Suppressor macrophage treated with lipopolysaccharide for 4 hours (primary cell): ENCODE measurements at regions not wholly inside any gene's neighbourhood (a gene's known extent, or its start where the extent isn't known, plus 50 kb on each side); places are given as distances from the start of the nearest gene placed in this dataset.
"Not testable (repeated sequence)": the region's sequence is repeated elsewhere in the genome, so short reads cannot be mapped to it uniquely, and the experiment has no call there.

Experiments
- DNase-seq: peaks from one replicate; pipeline ENCODE4 v3.0.0-alpha.2; 2020

GRCh38 chr10:46204482-46205102 is 82.2 kb upstream of the ANTXRL start:
- DNase-seq: not testable (repeated sequence)

- not testable (repeated sequence) for DNase-seq
Measured at GRCh38 chr10:46210427-46210826, 76.4 kb upstream of the ANTXRL start.

GRCh38 chr10:46215426-46215825 is 71.4 kb upstream of the ANTXRL start:
- no peak for DNase-seq

- DNase-seq: no peak
Measured at GRCh38 chr10:46216003-46216634, 70.7 kb upstream of the ANTXRL start.

- DNase-seq: peak; percentile 45
Measured at GRCh38 chr10:46216836-46217751, 69.7 kb upstream of the ANTXRL start.

GRCh38 chr10:46217752-46218453 is 68.9 kb upstream of the ANTXRL start:
- DNase-seq: no peak

GRCh38 chr10:46218921-46219320 is 67.9 kb upstream of the ANTXRL start:
- DNase-seq: peak; percentile 29

- DNase-seq: not testable (repeated sequence)
Measured at GRCh38 chr10:46219431-46219990, 67.3 kb upstream of the ANTXRL start.

- no peak for DNase-seq
Measured at GRCh38 chr10:46220187-46220586, 66.6 kb upstream of the ANTXRL start.

- no peak for DNase-seq
Measured at GRCh38 chr10:46220872-46221538, 65.8 kb upstream of the ANTXRL start.

GRCh38 chr10:46222364-46222935 is 64.3 kb upstream of the ANTXRL start:
- peak; percentile 19 for DNase-seq

- DNase-seq: no peak
Measured at GRCh38 chr10:46223064-46223480, 63.7 kb upstream of the ANTXRL start.

GRCh38 chr10:46223626-46224413 is 63.0 kb upstream of the ANTXRL start:
- DNase-seq: no peak

- DNase-seq: no peak
Measured at GRCh38 chr10:46224414-46224682, 62.4 kb upstream of the ANTXRL start.

- DNase-seq: no peak
Measured at GRCh38 chr10:46225597-46225996, 61.2 kb upstream of the ANTXRL start.

- DNase-seq: no peak
Measured at GRCh38 chr10:46226232-46226631, 60.6 kb upstream of the ANTXRL start.

- DNase-seq: no peak
Measured at GRCh38 chr10:46226900-46227558, 59.8 kb upstream of the ANTXRL start.

GRCh38 chr10:46227571-46227935 is 59.2 kb upstream of the ANTXRL start:
- no peak for DNase-seq

GRCh38 chr10:46227936-46228562 is 58.7 kb upstream of the ANTXRL start:
- peak; percentile 15 for DNase-seq

- DNase-seq: peak; percentile 66
Measured at GRCh38 chr10:46228563-46229071, 58.2 kb upstream of the ANTXRL start.
